Tibial nerve (tissue), 4 donors: ENCODE measurements at regions not wholly inside any gene's neighbourhood (a gene's known extent, or its start where the extent isn't known, plus 50 kb on each side); places are given as distances from the start of the nearest gene placed in this dataset.
"Not testable (repeated sequence)": the region's sequence is repeated elsewhere in the genome, so short reads cannot be mapped to it uniquely, and the experiment has no call there.

ENCODE experiments used
- DNase-seq, 2 donors: peaks; one replicate each; pipeline ENCODE4 v3.0.0-alpha.2; 2019; ENCODE audit warnings: low spot score in 2 of 2
- H3K27ac ChIP-seq, 4 donors: fragments of 200-600 bp; sonication (generic) in 3 of 4; one replicate each; pipeline ENCODE4 v1.5.1; 2017 to 2019; ENCODE audit warnings: mild to moderate bottlenecking in 1 of 4
- H3K27me3 ChIP-seq, 2 donors: fragments of 200-600 bp; sonication (generic) in 1 of 2; one replicate each; pipeline versions ENCODE4 v1.5.1 to v1.6.0; 2017 to 2019
- H3K36me3 ChIP-seq, 3 donors: fragments of 200-600 bp; sonication (generic); one replicate each; pipeline ENCODE4 v1.5.1; 2018 to 2019
- H3K4me1 ChIP-seq, 4 donors: fragments of 200-600 bp; sonication (generic) in 3 of 4; one replicate each; pipeline ENCODE4 v1.5.1; 2017 to 2019
- H3K4me3 ChIP-seq, 4 donors: fragments of 200-600 bp; sonication (generic) in 3 of 4; one replicate each; pipeline ENCODE4 v1.5.1; 2017 to 2019; ENCODE audit warnings: mild to moderate bottlenecking in 1 of 4, moderate library complexity in 1 of 4
- H3K9me3 ChIP-seq, 4 donors: fragments of 200-600 bp; sonication (generic) in 3 of 4; one replicate each; pipeline ENCODE4 v1.5.1; 2017 to 2019
- CTCF ChIP-seq, 5 experiments: fragments of 200-600 bp in 3 of 5; fragments of 450-650 bp in 2 of 5; sonication (generic) in 3 of 5; IDR thresholded peaks; one replicate each; pipeline ENCODE4 v1.5.1; 2016 to 2019; ENCODE audit warnings: antibody characterized with exemption in 5 of 5, mild to moderate bottlenecking in 3 of 5, moderate library complexity in 2 of 5
- EP300 ChIP-seq, 2 donors: sonication (generic); formaldehyde crosslinking; IDR thresholded peaks; one replicate each; pipeline ENCODE4 v1.6.1; 2017; ENCODE audit warnings: antibody characterized with exemption in 2 of 2, mild to moderate bottlenecking in 1 of 2
- POLR2A ChIP-seq, 2 donors: fragments of 450-650 bp; IDR thresholded peaks; one replicate each; pipeline ENCODE4 v1.6.1; 2017; ENCODE audit warnings: antibody characterized with exemption in 2 of 2, mild to moderate bottlenecking in 2 of 2, moderate library complexity in 2 of 2
- WGBS, 2 donors: methylation state at CpG; one replicate each; pipeline ENCODE4 v1.1.5; 2018; 5-methylcytosine and 5-hydroxymethylcytosine counted together

GRCh38 chr5:42157215-42157614 is 232.1 kb downstream of the FBXO4 start:
- no peaks in the 10 kb centered on the region for H3K36me3 ChIP-seq
- no peak overlapping the region for H3K27ac ChIP-seq
- H3K9me3 ChIP-seq, result no peaks in the 10 kb centered on the region
- H3K27me3 ChIP-seq, result no peaks in the 10 kb centered on the region
- no peak for DNase-seq
- no peak overlapping the region for H3K4me3 ChIP-seq
- WGBS, 2 donors, result 53 to 58% methylated on average over 3 of the region's 3 CpGs
- TF ChIP-seq CTCF (IDR thresholded peaks at IDR 0.05) (no peak), POLR2A (IDR thresholded peaks at IDR 0.05) (no peak), EP300 (IDR thresholded peaks at IDR 0.05) (no peak)
- no peaks in the 10 kb centered on the region for H3K4me1 ChIP-seq

DNA sequence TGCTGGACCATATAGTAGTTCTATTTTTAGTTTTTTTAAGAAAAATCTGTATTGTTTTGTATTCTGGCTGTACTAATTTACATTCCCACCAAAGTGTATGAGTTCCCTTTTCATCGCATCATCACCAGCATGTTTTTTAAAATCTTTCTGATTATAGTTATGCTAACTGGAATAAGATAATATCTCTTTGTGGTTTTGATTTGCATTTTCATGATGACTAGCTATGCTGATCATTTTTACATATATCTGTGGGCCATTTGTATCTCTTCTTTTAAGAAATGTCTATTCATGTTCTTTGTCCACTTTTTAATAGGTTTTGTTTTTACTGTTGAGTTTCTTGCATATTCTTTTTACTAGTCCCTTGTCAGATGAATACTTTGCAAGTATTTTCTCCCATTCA is 238.0 kb downstream of the FBXO4 start:
- Histone ChIP-seq H3K36me3 (no peaks in the 10 kb centered on the region), H3K4me1 (no peaks in the 10 kb centered on the region), H3K27ac (no peak overlapping the region), H3K4me3 (no peak overlapping the region), H3K9me3 (no peaks in the 10 kb centered on the region), H3K27me3 (no peaks in the 10 kb centered on the region)
- WGBS, 2 donors, result 92 to 100% methylated on average over 1 of the region's 1 CpG
- no peak for TF ChIP-seq EP300 (IDR thresholded peaks at IDR 0.05)
- TF ChIP-seq CTCF (IDR thresholded peaks at IDR 0.05), result no peak
- TF ChIP-seq POLR2A (IDR thresholded peaks at IDR 0.05), result no peak
- no peak for DNase-seq

- no peak for TF ChIP-seq POLR2A (IDR thresholded peaks at IDR 0.05)
- TF ChIP-seq CTCF (IDR thresholded peaks at IDR 0.05), result no peak
- TF ChIP-seq EP300 (IDR thresholded peaks at IDR 0.05), result no peak
- Histone ChIP-seq H3K4me3 (no peak overlapping the region), H3K27ac (no peak overlapping the region), H3K27me3 (no peaks in the 10 kb centered on the region), H3K9me3 (no peaks in the 10 kb centered on the region), H3K36me3 (no peaks in the 10 kb centered on the region), H3K4me1 (no peaks in the 10 kb centered on the region)
- DNase-seq, result no peak
- WGBS, 2 donors, result 31 to 42% methylated on average over 3 of the region's 3 CpGs
These were observed 243.1 kb downstream of the FBXO4 start for GRCh38 chr5:42168091-42168670.

DNA sequence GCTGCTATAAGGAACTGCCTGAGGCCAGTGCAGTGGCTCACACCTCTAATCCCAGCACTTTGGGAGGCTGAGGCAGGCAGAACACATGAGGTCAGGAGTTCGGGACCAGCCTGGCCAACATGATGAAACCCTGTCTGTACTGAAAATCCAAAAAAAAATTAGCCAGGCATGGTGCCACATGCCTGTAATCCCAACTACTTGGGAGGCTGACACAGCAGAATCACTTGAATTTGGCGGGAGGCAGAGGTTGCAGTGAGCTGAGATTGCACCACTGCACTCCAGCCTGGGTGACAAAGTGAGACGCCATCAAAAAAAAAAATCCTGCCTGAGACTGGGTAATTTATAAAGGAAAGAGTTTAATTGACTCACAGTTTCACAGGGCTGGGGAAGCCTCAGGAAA is 247.1 kb upstream of the GHR start:
- TF ChIP-seq EP300 (IDR thresholded peaks at IDR 0.05), result peak in 1 of 2 donors; percentile 67
- not testable (repeated sequence) for H3K4me3 ChIP-seq, H3K4me1 ChIP-seq, H3K36me3 ChIP-seq, H3K9me3 ChIP-seq, H3K27me3 ChIP-seq
- peak in 1 of 2 donors; percentile 15 for DNase-seq
- WGBS, 2 donors, result 72 to 76% methylated on average over 3 of the region's 3 CpGs
- peak overlapping the region in 1 of 4 donors; percentile 40 for H3K27ac ChIP-seq

- H3K4me3 ChIP-seq, H3K36me3 ChIP-seq, DNase-seq, H3K27me3 ChIP-seq, H3K4me1 ChIP-seq, H3K27ac ChIP-seq, H3K9me3 ChIP-seq: not testable (repeated sequence)
- whole genome bisulfite sequencing, 2 donors, result 0% methylated on average over 1 of the region's 1 CpG
These were observed 243.4 kb upstream of the GHR start for GRCh38 chr5:42179843-42180242.

DNA sequence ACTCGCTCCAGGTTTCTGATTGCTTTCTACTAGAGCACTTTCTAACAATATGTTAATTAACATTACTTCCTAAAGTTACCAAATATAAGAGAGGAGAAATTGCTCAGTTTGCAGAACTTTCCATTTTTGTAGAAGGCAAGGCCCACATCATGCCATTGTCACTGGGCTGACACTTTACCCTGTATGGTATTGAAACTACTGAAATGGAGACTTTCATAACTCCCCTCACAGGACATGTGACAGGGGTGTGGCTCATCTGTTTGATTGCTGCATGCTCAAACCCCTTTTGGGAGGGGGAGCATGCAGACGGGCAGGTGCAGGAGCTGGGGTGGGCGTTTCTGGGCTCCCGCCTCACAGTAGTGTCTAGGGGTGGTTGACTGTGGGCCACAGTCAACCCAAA is 206.3 kb upstream of the GHR start:
- H3K36me3 ChIP-seq, result no peaks in the 10 kb centered on the region
- H3K27me3 ChIP-seq, result no peaks in the 10 kb centered on the region
- H3K4me1 ChIP-seq, result peaks cover 0 to 6% (median 0%) of the 10 kb centered on the region in 4 donors
- no peak overlapping the region for H3K4me3 ChIP-seq
- 79 to 80% methylated on average over 4 of the region's 4 CpGs for WGBS, 2 donors
- TF ChIP-seq CTCF (IDR thresholded peaks at IDR 0.05) (no peak), EP300 (IDR thresholded peaks at IDR 0.05) (no peak), POLR2A (IDR thresholded peaks at IDR 0.05) (no peak)
- no peak for DNase-seq
- no peaks in the 10 kb centered on the region for H3K9me3 ChIP-seq
- H3K27ac ChIP-seq, result no peak overlapping the region
